ENCODE measurements at regions not wholly inside any gene's neighbourhood (a gene's known extent, or its start where the extent isn't known, plus 50 kb on each side); places are given as distances from the start of the nearest gene placed in this dataset.

- CTCF ChIA-PET = no interaction called here
- intact Hi-C loops (cut with micrococcal nuclease) = no loop called here
- no peak for ATAC-seq
These were observed 558.1 kb upstream of the MDFIC2 start for GRCh38 chr3:70870576-70870975.

GRCh38 chr3:70868561-70868960 lies 556.1 kb upstream of the MDFIC2 start:
- ATAC-seq (no peak), DNase-seq (no peak)
- CTCF ChIA-PET = no interaction called here
- Mint-ChIP-seq H3K36me3 (ENCODE audit: low read depth) (peaks cover 2% of the 10 kb centered on the region), H3K27me3 (peaks cover 13% of the 10 kb centered on the region), H3K4me1 (ENCODE audit: low read depth) (no peaks in the 10 kb centered on the region), H3K4me3 (no peak overlapping the region), H3K9me3 (peaks cover 11% of the 10 kb centered on the region), H3K27ac (no peak overlapping the region)
- POLR2A ChIA-PET = no interaction called here
- intact Hi-C loops (cut with micrococcal nuclease) = no loop called here
- no peak for TF ChIP-seq CTCF (IDR thresholded peaks at IDR 0.05)

More at GRCh38 chr3:70870576-70870975, 558.1 kb upstream of the MDFIC2 start:
- H3K4me1 Mint-ChIP-seq (ENCODE audit: low read depth) = no peaks in the 10 kb centered on the region
- no peak overlapping the region for H3K27ac Mint-ChIP-seq
- no peak for DNase-seq
- H3K36me3 Mint-ChIP-seq (ENCODE audit: low read depth) = peaks cover 2% of the 10 kb centered on the region
- no peak overlapping the region for H3K4me3 Mint-ChIP-seq
- POLR2A ChIA-PET = interaction anchor here (0.6 kb wide), 1 partner anchor 11 kb away, joined by 3 read pairs; no protein-coding TSS in a partner anchor
- H3K9me3 Mint-ChIP-seq = peaks cover 11% of the 10 kb centered on the region
- peaks cover 7% of the 10 kb centered on the region for H3K27me3 Mint-ChIP-seq
- no peak for TF ChIP-seq CTCF (IDR thresholded peaks at IDR 0.05)

GRCh38 chr3:70863049-70863448 lies 550.6 kb upstream of the MDFIC2 start:
- H3K4me3 Mint-ChIP-seq = no peak overlapping the region
- TF ChIP-seq CTCF (IDR thresholded peaks at IDR 0.05) = no peak
- ChIA-PET CTCF (interaction anchor here (1.1 kb wide), 1 partner anchor 10 kb away, joined by 4 read pairs; no protein-coding TSS in a partner anchor), POLR2A (no interaction called here)
- peaks cover 6% of the 10 kb centered on the region for H3K4me1 Mint-ChIP-seq (ENCODE audit: low read depth)
- intact Hi-C loops (cut with micrococcal nuclease) = no loop called here
- H3K27me3 Mint-ChIP-seq = peaks cover 24% of the 10 kb centered on the region
- ATAC-seq (no peak), DNase-seq (no peak)
- no peaks in the 10 kb centered on the region for H3K36me3 Mint-ChIP-seq (ENCODE audit: low read depth)
- no peaks in the 10 kb centered on the region for H3K9me3 Mint-ChIP-seq
- no peak overlapping the region for H3K27ac Mint-ChIP-seq

- H3K4me3 Mint-ChIP-seq = no peak overlapping the region
- intact Hi-C loops (cut with micrococcal nuclease) = no loop called here
- H3K27me3 Mint-ChIP-seq = peaks cover 25% of the 10 kb centered on the region
- no peak for TF ChIP-seq CTCF (IDR thresholded peaks at IDR 0.05)
- no peak overlapping the region for H3K27ac Mint-ChIP-seq
- CTCF ChIA-PET = no interaction called here
- POLR2A ChIA-PET = no interaction called here
- no peaks in the 10 kb centered on the region for H3K9me3 Mint-ChIP-seq
- peaks cover 11% of the 10 kb centered on the region for H3K4me1 Mint-ChIP-seq (ENCODE audit: low read depth)
- ATAC-seq = no peak
- no peaks in the 10 kb centered on the region for H3K36me3 Mint-ChIP-seq (ENCODE audit: low read depth)
- no peak for DNase-seq
These were observed 549.4 kb upstream of the MDFIC2 start for GRCh38 chr3:70861855-70862254.

GRCh38 chr3:70861234-70861633 lies 548.8 kb upstream of the MDFIC2 start:
- Mint-ChIP-seq H3K9me3 (no peaks in the 10 kb centered on the region), H3K27me3 (peaks cover 25% of the 10 kb centered on the region), H3K36me3 (ENCODE audit: low read depth) (no peaks in the 10 kb centered on the region), H3K4me3 (no peak overlapping the region), H3K4me1 (ENCODE audit: low read depth) (peaks cover 18% of the 10 kb centered on the region), H3K27ac (no peak overlapping the region)
- intact Hi-C loops (cut with micrococcal nuclease) = no loop called here
- ATAC-seq (no peak), DNase-seq (no peak)
- no peak for TF ChIP-seq CTCF (IDR thresholded peaks at IDR 0.05)
- CTCF ChIA-PET = no interaction called here
- POLR2A ChIA-PET = no interaction called here

All from activated CD8-positive, alpha-beta T cell treated with anti-CD3 and anti-CD28 coated beads for 36 hours (primary cell).